H1 (cell line): ENCODE measurements at regions not wholly inside any gene's neighbourhood (a gene's known extent, or its start where the extent isn't known, plus 50 kb on each side); places are given as distances from the start of the nearest gene placed in this dataset.

Experiments
- CTCF ChIA-PET: fragments of 300-600 bp; sonication (Branson Sonifier 250); formaldehyde crosslinking; loops from one replicate; lab custom pipeline; 2021; ENCODE audit not compliant: partially characterized antibody; lab: Charles Lee
- POLR2A ChIA-PET: fragments of 300-600 bp; sonication (Branson Sonifier 250); formaldehyde crosslinking; loops from one replicate; lab custom pipeline; 2021; ENCODE audit warnings: inconsistent platforms; ENCODE audit not compliant: partially characterized antibody; lab: Charles Lee
- DNase-seq, 2 experiments: peaks; one replicate each; pipeline versions ENCODE4 v3.0.0 to v3.0.0-alpha.2; 2010 to 2022; ENCODE audit warnings: low spot score in 2 of 2, low read depth in 1 of 2, mixed read lengths in 1 of 2
- FAIRE-seq: peaks from 2 replicates; lab custom pipeline; 2011; peaks lifted over from hg19 to GRCh38; lab: Jason Lieb, UNC
- H2AFZ ChIP-seq: 2 replicates; pipeline ENCODE4 v1.8.1; 2012; ENCODE audit warnings: low read length, inconsistent platforms
- H2AK5ac ChIP-seq: 2 replicates; pipeline ENCODE4 v1.6.1; 2013; ENCODE audit warnings: low read depth, low read length
- H2BK120ac ChIP-seq: replicated peaks from 2 replicates; pipeline ENCODE3; 2013; ENCODE audit warnings: low read depth, low read length, inconsistent platforms
- H2BK12ac ChIP-seq: 2 replicates; pipeline ENCODE4 v1.6.1; 2013; ENCODE audit warnings: low read depth, low read length
- H2BK15ac ChIP-seq: 2 replicates; pipeline ENCODE4 v1.6.1; 2013; ENCODE audit warnings: low read length
- H2BK20ac ChIP-seq: 2 replicates; pipeline ENCODE4 v1.6.1; 2013; ENCODE audit warnings: low read length
- H2BK5ac ChIP-seq: 2 replicates; pipeline ENCODE4 v1.6.1; 2013; ENCODE audit warnings: low read depth, low read length
- H3K14ac ChIP-seq: 2 replicates; pipeline ENCODE4 v1.6.1; 2013; ENCODE audit warnings: inconsistent platforms; ENCODE audit not compliant: insufficient read length
- H3K18ac ChIP-seq: 2 replicates; pipeline ENCODE4 v1.6.1; 2013; ENCODE audit warnings: low read length; ENCODE audit errors: extremely low read depth
- H3K23ac ChIP-seq: 2 replicates; pipeline ENCODE4 v1.6.1; 2013; ENCODE audit warnings: inconsistent platforms; ENCODE audit not compliant: insufficient read length
- H3K23me2 ChIP-seq: 2 replicates; pipeline ENCODE4 v1.6.1; 2013; ENCODE audit warnings: low read depth, low read length
- H3K27ac ChIP-seq: 2 replicates; pipeline ENCODE4 v1.6.1; 2011; ENCODE audit warnings: low read depth, low read length, inconsistent platforms
- H3K27me3 ChIP-seq, 4 experiments: replicated peaks in 1 of 4; 1 replicate in 1 of 4; 2 replicates in 3 of 4; pipeline versions ENCODE4 v1.6.1 to v1.8.1; 2011 to 2013; ENCODE audit warnings: low read length in 3 of 4, mild to moderate bottlenecking in 3 of 4, inconsistent platforms in 2 of 4, mixed read lengths in 2 of 4, moderate library complexity in 1 of 4; ENCODE audit not compliant: control insufficient read depth in 3 of 4, insufficient read depth in 3 of 4; ENCODE audit errors: extremely low read depth in 1 of 4
- H3K36me3 ChIP-seq, 4 experiments: 2 replicates each; pipeline versions ENCODE4 v1.6.1 to v1.8.1; 2011 to 2013; ENCODE audit warnings: mild to moderate bottlenecking in 4 of 4, low read length in 3 of 4, moderate library complexity in 2 of 4, control low read depth in 1 of 4, inconsistent platforms in 1 of 4; ENCODE audit not compliant: insufficient read depth in 4 of 4, control insufficient read depth in 2 of 4
- H3K4ac ChIP-seq: replicated peaks from 2 replicates; pipeline ENCODE3; 2013; ENCODE audit warnings: low read length, low read depth, mixed read lengths, inconsistent platforms; ENCODE audit not compliant: insufficient read length
- H3K4me1 ChIP-seq, 4 experiments: replicated peaks in 1 of 4; 1 replicate in 1 of 4; 2 replicates in 3 of 4; pipeline versions ENCODE4 v1.6.1 to v1.8.1; 2011 to 2013; ENCODE audit warnings: low read length in 3 of 4, inconsistent platforms in 2 of 4, mixed read lengths in 1 of 4; ENCODE audit not compliant: insufficient read depth in 4 of 4, control insufficient read depth in 3 of 4
- H3K4me2 ChIP-seq, 2 experiments: 2 replicates each; pipeline versions ENCODE4 v1.6.1 to v1.8.1; 2011 to 2013; ENCODE audit warnings: low read depth in 2 of 2, low read length in 2 of 2, control low read depth in 1 of 2, inconsistent platforms in 1 of 2, mild to moderate bottlenecking in 1 of 2; ENCODE audit not compliant: insufficient read depth in 1 of 2
- H3K4me3 ChIP-seq, 4 experiments: fragments of 200-600, 300-600 bp in 1 of 4; sonication (generic), shearing (Covaris generic), sonication (Bioruptor Twin) in 1 of 4; 2 replicates each; pipeline versions ENCODE4 v1.5.1 to v1.8.1; 2011 to 2016; ENCODE audit warnings: low read length in 4 of 4, low read depth in 3 of 4, control low read depth in 2 of 4, inconsistent platforms in 2 of 4, mild to moderate bottlenecking in 2 of 4, mixed read lengths in 1 of 4, moderate library complexity in 1 of 4; ENCODE audit not compliant: insufficient read depth in 2 of 4; ENCODE audit errors: extremely low read depth in 1 of 4
- H3K56ac ChIP-seq: replicated peaks from 2 replicates; pipeline ENCODE3; 2013; ENCODE audit warnings: low read depth, mild to moderate bottlenecking, mixed read lengths, low read length, inconsistent platforms; ENCODE audit not compliant: insufficient read length
- H3K79me1 ChIP-seq: 2 replicates; pipeline ENCODE4 v1.6.1; 2013; ENCODE audit warnings: low read depth, low read length, control low read depth
- H3K79me2 ChIP-seq, 2 experiments: 2 replicates each; pipeline versions ENCODE4 v1.6.1 to v1.8.1; 2012 to 2013; ENCODE audit warnings: low read length in 2 of 2, mild to moderate bottlenecking in 2 of 2, inconsistent platforms in 1 of 2; ENCODE audit not compliant: insufficient read depth in 2 of 2, control insufficient read depth in 1 of 2
- H3K9ac ChIP-seq, 4 experiments: replicated peaks in 1 of 4; 1 replicate in 1 of 4; 2 replicates in 3 of 4; pipeline versions ENCODE4 v1.6.1 to v1.8.1; 2011 to 2013; ENCODE audit warnings: low read depth in 3 of 4, low read length in 3 of 4, control low read depth in 2 of 4, mild to moderate bottlenecking in 2 of 4, moderate library complexity in 2 of 4, inconsistent platforms in 1 of 4; ENCODE audit errors: extremely low read depth in 1 of 4
- H3K9me3 ChIP-seq, 2 experiments: 2 replicates each; pipeline versions ENCODE4 v1.6.1 to v1.8.1; 2012 to 2013; ENCODE audit warnings: mild to moderate bottlenecking in 2 of 2, moderate library complexity in 2 of 2, control low read depth in 1 of 2, inconsistent platforms in 1 of 2, low read depth in 1 of 2, low read length in 1 of 2, mixed read lengths in 1 of 2; ENCODE audit not compliant: insufficient read depth in 2 of 2
- H4K20me1 ChIP-seq, 2 experiments: replicated peaks in 1 of 2; 2 replicates each; pipeline versions ENCODE3 to v1.8.1; 2011 to 2013; ENCODE audit warnings: inconsistent platforms in 2 of 2, low read length in 2 of 2, mild to moderate bottlenecking in 1 of 2; ENCODE audit not compliant: insufficient read depth in 2 of 2, control insufficient read depth in 1 of 2
- H4K5ac ChIP-seq: 2 replicates; pipeline ENCODE4 v1.6.1; 2013; ENCODE audit warnings: low read length, low read depth, mixed read lengths, inconsistent platforms; ENCODE audit not compliant: insufficient read length
- H4K8ac ChIP-seq: 2 replicates; pipeline ENCODE4 v1.8.0; 2013; ENCODE audit warnings: mild to moderate bottlenecking, moderate library complexity, low read length, inconsistent platforms; ENCODE audit not compliant: insufficient read depth; ENCODE audit errors: extremely low read depth
- H4K91ac ChIP-seq: replicated peaks from 2 replicates; pipeline ENCODE3; 2013; ENCODE audit warnings: low read length, mixed read lengths, inconsistent platforms; ENCODE audit not compliant: insufficient read length
- ATF3 ChIP-seq: IDR thresholded peaks from 2 replicates; pipeline ENCODE4 v1.6.1; 2011; ENCODE audit warnings: low read depth, mild to moderate bottlenecking, low read length; ENCODE audit not compliant: insufficient read depth
- BACH1 ChIP-seq: IDR thresholded peaks from 2 replicates; pipeline ENCODE4 v1.6.1; 2012; ENCODE audit warnings: low read length, improper control_type of control experiment
- CTBP2 ChIP-seq: IDR thresholded peaks from 2 replicates; pipeline ENCODE4 v1.7.0; 2011; ENCODE audit warnings: borderline replicate concordance, mild to moderate bottlenecking, moderate library complexity, mixed read lengths, low read length; ENCODE audit not compliant: insufficient read depth, insufficient read length
- EGR1 ChIP-seq: IDR thresholded peaks from 2 replicates; pipeline ENCODE4 v1.6.1; 2011; ENCODE audit warnings: low read depth, low read length, borderline replicate concordance
- FOSL1 ChIP-seq: IDR thresholded peaks from 2 replicates; pipeline ENCODE4 v1.6.1; 2011; ENCODE audit warnings: mild to moderate bottlenecking, low read depth, low read length, moderate library complexity; ENCODE audit not compliant: insufficient read depth
- KDM4A ChIP-seq: IDR thresholded peaks from one replicate; pipeline ENCODE4 v1.7.1; 2012; ENCODE audit warnings: low read depth, mild to moderate bottlenecking, moderate library complexity, low read length, inconsistent platforms; ENCODE audit not compliant: severe bottlenecking
- POLR2AphosphoS5 ChIP-seq: IDR thresholded peaks from 2 replicates; pipeline ENCODE4 v1.6.1; 2011; ENCODE audit warnings: low read depth, low read length
- SIX5 ChIP-seq: IDR thresholded peaks from 2 replicates; pipeline ENCODE4 v1.6.1; 2011; ENCODE audit warnings: mild to moderate bottlenecking, low read depth, low read length
- WGBS, 2 experiments: shearing (Covaris generic) in 1 of 2; methylation state at CpG; one replicate each; pipeline versions ENCODE4 v1.1.6 to v1.1.7; 2013 to 2015; ENCODE audit warnings: low lambda C conversion rate in 2 of 2, mixed read lengths in 2 of 2, inconsistent platforms in 1 of 2, low coverage in 1 of 2, missing lambda C conversion rate in 1 of 2; ENCODE audit not compliant: insufficient replicate concordance in 2 of 2, insufficient coverage in 1 of 2, insufficient read length in 1 of 2; ENCODE audit errors: extremely low coverage in 1 of 2, missing lambda C conversion rate in 1 of 2; 5-methylcytosine and 5-hydroxymethylcytosine counted together

- POLR2A ChIA-PET = no interaction called here
- 85% methylated on average over 4 of the region's 4 CpGs; no CpG with 5 or more reads in 1 of the 2 experiments for WGBS, 2 experiments
- no peak for FAIRE-seq
- TF ChIP-seq BACH1 (no peak), CTBP2 (no peak), KDM4A (no peak), POLR2AphosphoS5 (no peak), FOSL1 (no peak), SIX5 (no peak), EGR1 (no peak), ATF3 (no peak)
These were observed 243.3 kb downstream of the ADGRG6 start for GRCh38 chr6:142545147-142545546.

More at GRCh38 chr6:142545147-142545546, 243.3 kb downstream of the ADGRG6 start:
- no peak overlapping the region for H3K14ac ChIP-seq
- H3K9ac ChIP-seq = no peak overlapping the region
- H2AFZ ChIP-seq = no peak overlapping the region
- no peak overlapping the region for H3K4me2 ChIP-seq
- no peak overlapping the region for H2BK5ac ChIP-seq
- no peak overlapping the region for H3K23ac ChIP-seq
- no peak overlapping the region for H3K4me3 ChIP-seq
- H3K56ac ChIP-seq = no peak overlapping the region
- no peak overlapping the region for H2BK120ac ChIP-seq
- H3K36me3 ChIP-seq = no peaks in the 10 kb centered on the region
- H4K91ac ChIP-seq = no peak overlapping the region
- H3K18ac ChIP-seq = no peak overlapping the region
- no peak for DNase-seq
- peaks cover 0 to under 1% (median 0%) of the 10 kb centered on the region in 4 experiments; a peak in 1 of 7 replicates for H3K4me1 ChIP-seq
- H3K79me1 ChIP-seq = no peaks in the 10 kb centered on the region
- no peak overlapping the region for H2BK20ac ChIP-seq
- no peak overlapping the region for H2BK15ac ChIP-seq
- no peak overlapping the region for H2BK12ac ChIP-seq
- no peak overlapping the region for H2AK5ac ChIP-seq
- H3K79me2 ChIP-seq = no peaks in the 10 kb centered on the region
- H4K20me1 ChIP-seq = no peaks in the 10 kb centered on the region
- no peak overlapping the region for H3K27ac ChIP-seq
- H3K23me2 ChIP-seq = no peaks in the 10 kb centered on the region
- CTCF ChIA-PET = interaction anchor here (0.9 to 1.5 kb wide), 2 partner anchors 12 to 64 kb away, joined by 3 read pairs; no protein-coding TSS in a partner anchor
- H4K8ac ChIP-seq = no peak overlapping the region
- H3K4ac ChIP-seq = no peak overlapping the region
- H3K27me3 ChIP-seq = no peaks in the 10 kb centered on the region
- no peak overlapping the region for H4K5ac ChIP-seq
- no peaks in the 10 kb centered on the region for H3K9me3 ChIP-seq
